GM19099 (cell line): ENCODE measurements at regions not wholly inside any gene's neighbourhood (a gene's known extent, or its start where the extent isn't known, plus 50 kb on each side); places are given as distances from the start of the nearest gene placed in this dataset.

ENCODE experiments used
- POLR2A ChIP-seq: IDR thresholded peaks from 3 replicates; pipeline ENCODE4 v1.6.1; 2011; ENCODE audit warnings: low read depth; ENCODE audit not compliant: insufficient read length; ENCODE audit errors: extremely low read depth

DNA sequence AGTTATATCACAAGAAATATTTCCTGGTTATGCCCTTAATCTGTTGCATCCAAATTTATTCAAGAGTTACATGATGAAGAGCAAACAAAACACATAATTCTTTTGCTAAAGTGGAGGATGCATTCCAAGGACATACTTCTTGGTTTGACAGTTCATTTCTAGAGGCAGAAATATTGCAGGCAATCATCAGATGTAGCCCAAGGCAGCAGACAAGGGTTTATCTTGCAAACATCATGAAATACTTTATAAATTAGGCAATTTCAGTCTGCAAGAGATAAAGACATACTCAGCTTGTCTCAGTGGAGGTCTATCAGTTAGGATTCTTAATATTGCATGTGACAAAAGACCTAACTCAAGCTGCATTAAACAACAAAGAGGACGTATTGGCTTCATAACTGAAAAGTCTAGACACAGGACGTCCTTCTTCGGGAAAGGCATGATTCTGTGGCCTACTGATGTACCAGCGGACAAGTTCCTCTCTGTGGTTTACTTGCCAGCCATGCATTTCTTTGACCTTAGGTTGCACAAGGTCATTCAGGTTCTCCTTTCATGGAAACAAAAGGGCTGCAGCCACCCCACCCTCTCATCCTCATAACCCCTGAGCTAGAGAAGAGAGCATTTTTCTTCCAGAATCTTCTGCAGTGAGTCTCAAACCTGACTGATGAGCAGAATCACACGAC is 204.1 kb downstream of the KATNAL1 start:
- TF ChIP-seq POLR2A, result no peak

- TF ChIP-seq POLR2A, result no peak
Observed at GRCh38 chr13:30100226-30100625, 207.1 kb downstream of the KATNAL1 start.

GRCh38 chr13:30097701-30098100 is 209.7 kb downstream of the KATNAL1 start:
- no peak for TF ChIP-seq POLR2A

DNA sequence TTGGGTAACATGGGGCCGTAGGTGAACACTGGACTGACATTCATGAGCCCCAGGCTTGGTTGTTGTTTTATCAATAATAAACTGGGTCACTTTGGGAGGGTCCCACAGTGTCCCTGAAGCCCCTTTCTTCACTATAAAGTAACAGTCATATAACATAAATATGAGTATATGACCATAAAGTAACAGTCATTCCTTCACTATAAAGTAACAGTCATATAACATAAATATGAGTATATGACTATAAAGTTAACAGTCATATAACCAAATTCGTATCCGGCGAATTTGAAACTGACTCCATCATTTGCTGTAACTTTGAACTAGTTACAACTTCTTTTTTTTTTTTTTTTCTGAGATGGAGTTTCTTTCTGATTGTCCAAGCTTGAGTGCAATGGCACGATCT is 210.3 kb downstream of the KATNAL1 start:
- TF ChIP-seq POLR2A, result no peak

DNA sequence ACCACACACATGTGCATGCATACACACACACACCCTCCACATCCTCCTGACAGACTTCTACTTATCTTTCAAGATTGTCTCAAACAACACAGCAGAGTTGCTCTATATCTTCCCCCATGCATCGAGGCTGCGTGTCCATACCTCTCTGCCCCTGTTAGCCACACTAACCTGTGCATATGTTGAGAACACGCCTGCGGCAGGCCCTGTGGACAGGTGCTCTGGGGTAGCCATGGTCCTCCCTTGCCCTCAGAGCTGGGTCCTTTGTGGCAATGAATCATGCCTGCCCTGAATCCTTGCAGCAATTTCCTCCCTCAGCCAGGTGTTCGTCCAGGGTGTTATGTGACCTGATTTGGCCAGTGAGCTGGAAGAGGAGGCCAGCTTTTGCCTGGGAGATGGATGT is 213.3 kb downstream of the KATNAL1 start:
- TF ChIP-seq POLR2A, result no peak

DNA sequence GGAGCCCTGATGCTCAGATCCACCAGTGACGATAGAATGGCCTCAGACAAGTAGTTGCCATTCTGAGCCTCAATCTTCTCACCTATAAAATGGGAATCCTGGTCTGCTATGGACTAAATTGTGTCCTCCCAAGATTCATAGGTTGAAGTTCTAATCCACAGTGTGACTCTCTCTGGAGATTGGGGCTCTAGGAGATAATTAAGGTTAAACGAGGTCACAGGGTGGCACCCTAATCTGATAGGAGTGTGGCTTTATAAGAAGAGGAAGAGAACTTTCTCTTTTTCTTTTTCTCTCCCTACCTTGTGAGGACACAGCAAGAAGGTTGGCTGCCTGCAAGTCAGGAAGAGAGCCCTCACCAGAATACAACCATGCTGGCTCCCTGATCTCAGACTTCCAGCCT is 214.1 kb downstream of the KATNAL1 start:
- TF ChIP-seq POLR2A, result no peak

DNA sequence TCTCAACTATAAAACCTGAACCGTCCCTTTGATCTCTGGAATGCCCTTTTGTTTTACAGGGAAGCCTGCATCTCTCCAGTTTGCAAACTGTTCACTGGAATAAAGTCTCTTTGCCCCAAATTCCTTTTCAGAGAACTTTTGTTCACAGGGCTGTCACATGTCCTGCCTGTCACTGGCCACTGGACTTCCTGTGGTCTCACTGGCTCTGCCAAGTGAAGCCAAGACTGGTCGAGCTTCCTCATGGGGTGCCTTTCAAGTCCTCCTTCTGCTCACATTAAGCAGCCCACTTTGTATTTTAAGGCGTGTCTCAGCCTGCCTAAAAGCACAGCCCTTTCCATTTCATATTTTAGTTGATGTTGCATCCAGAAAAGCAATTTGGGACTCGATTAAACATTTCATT is 215.7 kb downstream of the KATNAL1 start:
- no peak for TF ChIP-seq POLR2A

DNA sequence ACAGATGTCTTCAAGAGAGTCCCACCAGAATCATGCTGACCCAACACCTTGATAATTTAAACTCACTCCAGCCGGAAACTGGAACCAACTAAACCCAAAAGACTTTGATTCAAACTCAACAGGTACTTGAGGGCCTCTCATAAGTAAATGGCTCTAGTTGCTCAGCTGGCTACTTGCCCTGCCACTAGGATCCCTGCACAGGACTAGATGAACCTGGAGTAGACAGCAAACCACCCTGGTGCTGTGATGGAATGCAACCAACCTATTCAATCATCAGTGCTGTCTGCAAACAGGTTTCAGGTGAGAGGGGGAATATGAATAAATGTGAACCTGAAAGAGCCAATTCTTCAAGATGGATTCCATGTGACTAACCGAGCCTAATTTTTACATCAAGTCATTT is 216.3 kb downstream of the KATNAL1 start:
- no peak for TF ChIP-seq POLR2A

DNA sequence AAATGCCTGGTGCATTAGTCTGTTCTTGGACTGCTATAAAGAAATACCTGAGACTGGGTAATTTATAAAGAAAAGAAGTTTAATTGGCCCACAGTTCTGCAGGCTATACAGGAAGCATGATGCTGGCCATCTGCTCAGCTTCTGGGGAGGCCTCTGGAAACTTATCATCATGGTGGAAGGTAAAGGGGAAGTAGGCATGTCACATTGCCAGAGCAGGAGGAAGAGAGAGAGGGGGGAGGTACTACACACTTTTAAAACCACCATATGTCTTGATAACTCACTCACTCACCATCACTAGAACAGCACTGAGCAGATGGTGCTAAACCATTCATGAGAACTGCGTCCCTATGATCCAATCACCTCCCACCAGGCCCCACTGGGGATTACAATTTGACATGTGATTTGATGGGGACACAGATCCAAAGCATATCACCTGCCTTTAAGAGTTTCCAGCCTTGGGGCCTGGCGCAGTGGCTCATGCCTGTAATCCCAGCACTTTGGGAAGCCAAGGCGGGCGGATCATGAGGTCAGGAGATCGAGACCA is 219.0 kb downstream of the KATNAL1 start:
- no peak for TF ChIP-seq POLR2A

DNA sequence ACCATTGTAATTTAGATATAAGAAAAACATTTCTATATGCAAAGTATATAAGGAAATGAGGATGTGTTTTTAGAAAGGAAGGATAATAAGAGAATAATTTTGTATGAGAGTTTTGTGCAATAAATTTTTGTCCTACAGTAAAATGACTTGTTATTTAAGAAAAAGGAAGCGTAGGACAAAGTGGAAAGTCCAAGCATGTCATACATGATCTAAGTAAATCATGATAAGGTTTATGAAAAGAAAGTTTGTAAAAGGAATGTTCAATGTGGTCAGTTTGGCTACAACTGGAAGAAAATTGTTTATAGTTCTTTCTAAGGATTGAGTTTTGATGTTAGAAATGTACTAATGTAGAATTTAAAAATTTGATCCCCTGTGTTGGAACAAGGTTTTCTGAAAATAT is 222.3 kb downstream of the KATNAL1 start:
- no peak for TF ChIP-seq POLR2A

- TF ChIP-seq POLR2A, result no peak
Observed at GRCh38 chr13:30082391-30082790, 225.0 kb downstream of the KATNAL1 start.

GRCh38 chr13:30081331-30081730 is 226.0 kb downstream of the KATNAL1 start:
- TF ChIP-seq POLR2A, result no peak

GRCh38 chr13:30079501-30079900 is 227.8 kb downstream of the KATNAL1 start:
- no peak for TF ChIP-seq POLR2A

- no peak for TF ChIP-seq POLR2A
Observed at GRCh38 chr13:30078059-30078458, 227.6 kb upstream of the UBL3 start.

GRCh38 chr13:30077240-30077735 is 226.9 kb upstream of the UBL3 start:
- no peak for TF ChIP-seq POLR2A

DNA sequence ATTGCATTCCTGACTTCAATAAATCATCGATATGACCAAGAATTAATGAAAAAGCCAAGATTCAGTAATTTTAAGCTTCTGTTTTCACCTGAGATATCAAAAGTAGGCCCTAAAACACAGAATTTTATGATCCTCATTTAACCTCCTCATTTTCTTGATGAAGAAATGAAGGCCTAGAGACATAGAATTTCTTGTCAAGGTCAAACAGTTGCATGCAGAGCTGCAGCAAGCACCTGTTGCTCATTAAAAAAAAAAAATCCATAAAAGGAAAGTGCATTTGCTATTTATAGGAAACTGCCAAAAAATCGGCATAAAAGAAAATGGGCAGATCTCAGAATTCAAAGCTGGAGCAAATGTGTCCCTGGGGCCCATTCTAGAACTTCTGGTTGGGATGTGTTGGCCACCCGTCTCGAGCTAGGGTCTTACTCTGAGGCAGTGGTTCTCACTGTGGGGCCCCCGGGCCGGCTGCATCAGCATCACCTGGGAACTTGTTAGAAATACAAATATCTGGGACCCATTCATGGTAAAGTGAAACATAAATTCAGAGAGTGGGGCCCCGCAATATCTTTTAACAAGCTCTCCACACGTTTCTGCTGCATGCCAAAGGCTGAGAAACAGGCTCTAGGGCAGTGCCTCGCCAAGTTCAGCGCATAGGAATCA is 224.7 kb upstream of the UBL3 start:
- no peak for TF ChIP-seq POLR2A
